H9 (cell line): ENCODE measurements at regions not wholly inside any gene's neighbourhood (a gene's known extent, or its start where the extent isn't known, plus 50 kb on each side); places are given as distances from the start of the nearest gene placed in this dataset.

Source experiments
- DNase-seq: peaks from one replicate; pipeline ENCODE4 v3.0.0-alpha.2; 2017
- H2AFZ ChIP-seq: one replicate; pipeline ENCODE4 v1.6.1; 2013; ENCODE audit warnings: mild to moderate bottlenecking, low read length, control low read depth, moderate library complexity
- H2AK5ac ChIP-seq: 2 replicates; pipeline ENCODE4 v1.6.1; 2013; ENCODE audit warnings: low read length, control low read depth, mixed read lengths; ENCODE audit not compliant: insufficient read length
- H2BK120ac ChIP-seq: one replicate; pipeline ENCODE4 v1.6.1; 2013; ENCODE audit warnings: low read depth, mild to moderate bottlenecking, low read length, control low read depth, inconsistent platforms; ENCODE audit not compliant: poor library complexity, severe bottlenecking
- H2BK12ac ChIP-seq: 2 replicates; pipeline ENCODE4 v1.6.1; 2013; ENCODE audit warnings: low read length, control low read depth, mixed read lengths, low read depth; ENCODE audit not compliant: insufficient read length
- H2BK15ac ChIP-seq: 2 replicates; pipeline ENCODE4 v1.6.1; 2013; ENCODE audit warnings: low read depth, low read length, control low read depth
- H2BK20ac ChIP-seq: one replicate; pipeline ENCODE4 v1.6.1; 2013; ENCODE audit warnings: low read depth, mild to moderate bottlenecking, low read length, control low read depth, inconsistent platforms; ENCODE audit not compliant: poor library complexity, severe bottlenecking
- H2BK5ac ChIP-seq: 2 replicates; pipeline ENCODE4 v1.6.1; 2013; ENCODE audit warnings: low read length, control low read depth, mixed read lengths; ENCODE audit not compliant: insufficient read length
- H3K14ac ChIP-seq: 2 replicates; pipeline ENCODE4 v1.6.1; 2013; ENCODE audit warnings: low read length, control low read depth; ENCODE audit not compliant: insufficient read depth
- H3K18ac ChIP-seq: 2 replicates; pipeline ENCODE4 v1.6.1; 2013; ENCODE audit warnings: low read depth, mild to moderate bottlenecking, mixed read lengths, low read length, control low read depth; ENCODE audit not compliant: insufficient read length
- H3K23ac ChIP-seq: 2 replicates; pipeline ENCODE4 v1.6.1; 2013; ENCODE audit warnings: low read length, control low read depth, mixed read lengths, low read depth; ENCODE audit not compliant: insufficient read length
- H3K23me2 ChIP-seq: 2 replicates; pipeline ENCODE4 v1.6.1; 2013; ENCODE audit warnings: low read depth, mild to moderate bottlenecking, mixed read lengths, low read length, control low read depth; ENCODE audit not compliant: insufficient read length, poor library complexity, severe bottlenecking
- H3K27ac ChIP-seq: 2 replicates; pipeline ENCODE4 v1.5.1; 2013; ENCODE audit warnings: low read length, control low read depth, mixed read lengths, low read depth; ENCODE audit not compliant: insufficient read length
- H3K27me3 ChIP-seq: 2 replicates; pipeline ENCODE4 v1.6.1; 2013; ENCODE audit warnings: low read length, control low read depth, inconsistent platforms; ENCODE audit not compliant: insufficient read depth
- H3K4ac ChIP-seq: 2 replicates; pipeline ENCODE4 v1.6.1; 2013; ENCODE audit warnings: low read depth, mild to moderate bottlenecking, control low read depth, inconsistent platforms, low read length, moderate library complexity
- H3K4me1 ChIP-seq: 2 replicates; pipeline ENCODE4 v1.6.1; 2013; ENCODE audit warnings: low read length, control low read depth, inconsistent platforms; ENCODE audit not compliant: insufficient read depth
- H3K4me2 ChIP-seq: 2 replicates; pipeline ENCODE4 v1.6.1; 2013; ENCODE audit warnings: low read length, control low read depth, mixed read lengths; ENCODE audit not compliant: insufficient read length, insufficient read depth
- H3K56ac ChIP-seq: 2 replicates; pipeline ENCODE4 v1.6.1; 2013; ENCODE audit warnings: low read depth, mild to moderate bottlenecking, mixed read lengths, low read length, control low read depth; ENCODE audit not compliant: insufficient read length
- H3K79me1 ChIP-seq: 2 replicates; pipeline ENCODE4 v1.6.1; 2013; ENCODE audit warnings: low read depth, mild to moderate bottlenecking, moderate library complexity, low read length, control low read depth, inconsistent platforms; ENCODE audit not compliant: insufficient read depth, poor library complexity, severe bottlenecking
- H3K79me2 ChIP-seq: 2 replicates; pipeline ENCODE4 v1.6.1; 2013; ENCODE audit warnings: low read length, control low read depth, inconsistent platforms; ENCODE audit not compliant: insufficient read depth
- H3K9ac ChIP-seq: 2 replicates; pipeline ENCODE4 v1.6.1; 2013; ENCODE audit warnings: low read length, control low read depth, mixed read lengths; ENCODE audit not compliant: insufficient read length; ENCODE audit errors: extremely low read depth
- H3K9me3 ChIP-seq: one replicate; pipeline ENCODE4 v1.6.1; 2013; ENCODE audit warnings: low read depth, low read length, inconsistent platforms; ENCODE audit not compliant: control insufficient read depth
- H3T11ph ChIP-seq: one replicate; pipeline ENCODE4 v1.6.1; 2013; ENCODE audit warnings: mild to moderate bottlenecking, low read length, control low read depth, inconsistent platforms
- H4K20me1 ChIP-seq: one replicate; pipeline ENCODE4 v1.6.1; 2013; ENCODE audit not compliant: control insufficient read depth, insufficient read length, insufficient read depth
- H4K5ac ChIP-seq: 2 replicates; pipeline ENCODE4 v1.6.1; 2013; ENCODE audit warnings: low read depth, mild to moderate bottlenecking, mixed read lengths, low read length, control low read depth; ENCODE audit not compliant: insufficient read length
- H4K8ac ChIP-seq: replicated peaks from 2 replicates; pipeline ENCODE4 v1.6.1; 2013; ENCODE audit warnings: low read length, control low read depth, mixed read lengths, low read depth; ENCODE audit not compliant: insufficient read length
- H4K91ac ChIP-seq: 2 replicates; pipeline ENCODE4 v1.6.1; 2013; ENCODE audit warnings: low read depth, mild to moderate bottlenecking, moderate library complexity, mixed read lengths, low read length, control low read depth; ENCODE audit not compliant: insufficient read length
- H3K27ac Mint-ChIP-seq, 3 experiments: 2 replicates in 2 of 3; 3 replicates in 1 of 3; pipeline ENCODE4 v1.8.0; 2020 to 2021; ENCODE audit warnings: mixed read lengths in 3 of 3, mild to moderate bottlenecking in 1 of 3, moderate library complexity in 1 of 3
- H3K27me3 Mint-ChIP-seq: 2 replicates; pipeline ENCODE4 v1.8.0; 2021; ENCODE audit warnings: low read depth, mild to moderate bottlenecking, moderate library complexity, mixed read lengths
- H3K36me3 Mint-ChIP-seq, 3 experiments: 2 replicates in 2 of 3; 3 replicates in 1 of 3; pipeline ENCODE4 v1.8.0; 2020 to 2021; ENCODE audit warnings: low read depth in 3 of 3, mixed read lengths in 3 of 3; ENCODE audit not compliant: insufficient read depth in 1 of 3
- H3K4me1 Mint-ChIP-seq, 2 experiments: 2 replicates each; pipeline ENCODE4 v1.8.0; 2020; ENCODE audit warnings: mixed read lengths in 2 of 2
- H3K4me3 Mint-ChIP-seq, 2 experiments: 2 replicates in 1 of 2; 3 replicates in 1 of 2; pipeline ENCODE4 v1.8.0; 2020 to 2021; ENCODE audit warnings: mild to moderate bottlenecking in 2 of 2, mixed read lengths in 2 of 2, moderate library complexity in 1 of 2
- H3K9me3 Mint-ChIP-seq, 2 experiments: 2 replicates in 1 of 2; 3 replicates in 1 of 2; pipeline ENCODE4 v1.8.0; 2020; ENCODE audit warnings: mild to moderate bottlenecking in 2 of 2, mixed read lengths in 2 of 2, moderate library complexity in 1 of 2
- WGBS: extraction: QIAGEN DNeasy Blood & Tissue Kit; methylation state at CpG from one replicate; pipeline ENCODE4 v1.1.7; 2013; ENCODE audit warnings: missing lambda C conversion rate, low lambda C conversion rate, mixed read lengths; ENCODE audit not compliant: insufficient read length; ENCODE audit errors: extremely low coverage; 5-methylcytosine and 5-hydroxymethylcytosine counted together
- TF ChIP-seq, protein P1 (sequence below): fragments of 200-600 bp; sonication (generic); conservative IDR thresholded peaks from 3 replicates; pipeline ENCODE4 v1.8.0; 2021; ENCODE audit warnings: antibody characterized with exemption, mild to moderate bottlenecking

DNA sequence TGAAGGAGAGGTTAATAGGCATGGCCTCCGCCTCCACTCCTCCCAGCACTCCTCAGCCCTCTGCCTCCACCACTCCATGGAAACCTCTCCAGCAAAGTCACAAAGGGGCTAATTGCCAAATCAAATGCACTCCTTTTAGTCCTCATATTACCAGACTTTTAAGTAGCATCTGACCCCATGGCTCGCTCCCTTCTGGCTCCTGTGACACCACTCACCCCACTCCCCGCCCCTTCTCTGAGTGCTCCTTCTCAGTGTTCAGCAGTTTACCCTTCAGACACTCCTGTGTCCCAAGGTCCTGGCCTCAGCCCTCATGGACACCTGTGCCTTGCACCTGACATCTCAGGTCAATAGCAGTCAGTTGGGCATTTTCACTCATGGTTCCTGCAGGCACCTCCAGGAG is 243.5 kb upstream of the CCL2 start:
- no peak overlapping the region for H4K8ac ChIP-seq
- H3K23ac ChIP-seq: no peak overlapping the region
- H3K4me2 ChIP-seq: no peak overlapping the region
- no peak overlapping the region for H2BK5ac ChIP-seq
- no peak overlapping the region for H4K5ac ChIP-seq
- no peak overlapping the region for H2BK20ac ChIP-seq
- H2BK15ac ChIP-seq: no peak overlapping the region
- TF ChIP-seq, protein P1, sequence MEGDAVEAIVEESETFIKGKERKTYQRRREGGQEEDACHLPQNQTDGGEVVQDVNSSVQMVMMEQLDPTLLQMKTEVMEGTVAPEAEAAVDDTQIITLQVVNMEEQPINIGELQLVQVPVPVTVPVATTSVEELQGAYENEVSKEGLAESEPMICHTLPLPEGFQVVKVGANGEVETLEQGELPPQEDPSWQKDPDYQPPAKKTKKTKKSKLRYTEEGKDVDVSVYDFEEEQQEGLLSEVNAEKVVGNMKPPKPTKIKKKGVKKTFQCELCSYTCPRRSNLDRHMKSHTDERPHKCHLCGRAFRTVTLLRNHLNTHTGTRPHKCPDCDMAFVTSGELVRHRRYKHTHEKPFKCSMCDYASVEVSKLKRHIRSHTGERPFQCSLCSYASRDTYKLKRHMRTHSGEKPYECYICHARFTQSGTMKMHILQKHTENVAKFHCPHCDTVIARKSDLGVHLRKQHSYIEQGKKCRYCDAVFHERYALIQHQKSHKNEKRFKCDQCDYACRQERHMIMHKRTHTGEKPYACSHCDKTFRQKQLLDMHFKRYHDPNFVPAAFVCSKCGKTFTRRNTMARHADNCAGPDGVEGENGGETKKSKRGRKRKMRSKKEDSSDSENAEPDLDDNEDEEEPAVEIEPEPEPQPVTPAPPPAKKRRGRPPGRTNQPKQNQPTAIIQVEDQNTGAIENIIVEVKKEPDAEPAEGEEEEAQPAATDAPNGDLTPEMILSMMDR: no peak
- Mint-ChIP-seq H3K36me3 (no peaks in the 10 kb centered on the region), H3K9me3 (no peaks in the 10 kb centered on the region), H3K4me3 (no peak overlapping the region), H3K27ac (peak overlapping the region in 1 of 3 experiments; percentile 29; a peak in 2 of 7 replicates), H3K4me1 (peaks cover 4 to 11% of the 10 kb centered on the region in 2 experiments), H3K27me3 (no peaks in the 10 kb centered on the region)
- H3K9me3 ChIP-seq: no peaks in the 10 kb centered on the region
- H2AK5ac ChIP-seq: no peak overlapping the region
- H3K27me3 ChIP-seq: no peaks in the 10 kb centered on the region
- no peaks in the 10 kb centered on the region for H3K79me1 ChIP-seq
- no peak overlapping the region for H2BK120ac ChIP-seq
- no CpG with 5 or more reads among the region's 3 CpGs for whole genome bisulfite sequencing
- H2AFZ ChIP-seq: no peak overlapping the region
- H3K23me2 ChIP-seq: no peaks in the 10 kb centered on the region
- H3K79me2 ChIP-seq: no peaks in the 10 kb centered on the region
- no peak overlapping the region for H3K4ac ChIP-seq
- no peaks in the 10 kb centered on the region; the same call in 1 of the 2 replicates for H3K4me1 ChIP-seq
- no peak overlapping the region for H3K56ac ChIP-seq
- no peak overlapping the region for H3T11ph ChIP-seq
- no peak overlapping the region for H2BK12ac ChIP-seq
- H3K14ac ChIP-seq: no peak overlapping the region
- no peaks in the 10 kb centered on the region for H4K20me1 ChIP-seq
- H4K91ac ChIP-seq: no peak overlapping the region
- DNase-seq: no peak
- no peak overlapping the region for H3K27ac ChIP-seq
- H3K18ac ChIP-seq: no peak overlapping the region
- no peak overlapping the region for H3K9ac ChIP-seq
